K562 (cell line): ENCODE measurements at regions not wholly inside any gene's neighbourhood (a gene's known extent, or its start where the extent isn't known, plus 50 kb on each side); places are given as distances from the start of the nearest gene placed in this dataset.

Experiments used
- ATAC-seq: fragments of 200-7000 bp; cut with Tn5 transposase; 3 replicates; pipeline ENCODE4 v1.9.1; 2020; ENCODE audit warnings: moderate library complexity
- BruUV-seq: library from RNA; stranded (reverse); fragments of 400-500 nt; replicated peaks from 2 replicates; lab custom pipeline; 2021; lab: Mats Ljungman, UMichigan
- CTCF ChIA-PET: fragments of 300-600 bp; formaldehyde crosslinking; extraction: SDS; loops from one replicate; lab custom pipeline; 2021; ENCODE audit warnings: low intra/inter-chr PET ratio; lab: Yijun Ruan, JAX
- POLR2A ChIA-PET: fragments of 300-600, 350-650 bp; sonication (Branson Sonifier 250); formaldehyde crosslinking; extraction: SDS; loops from one replicate; lab custom pipeline; 2021; ENCODE audit warnings: antibody characterized with exemption, inconsistent platforms; lab: Yijun Ruan, JAX
- DNase-seq, 4 experiments: peaks; one replicate each; pipeline versions ENCODE4 v3.0.0 to v3.0.0-alpha.2; 2011 to 2018; ENCODE audit warnings: low spot score in 3 of 4, mixed read lengths in 3 of 4; ENCODE audit errors: extremely low read depth in 1 of 4
- FAIRE-seq: peaks from 2 replicates; lab custom pipeline; 2011; peaks lifted over from hg19 to GRCh38; lab: Jason Lieb, UNC
- H2AFZ ChIP-seq: 2 replicates; pipeline ENCODE4 v1.6.0; 2011; ENCODE audit warnings: low read depth, low read length, control low read depth, inconsistent platforms
- H3K27ac ChIP-seq: fragments of 200-600 bp; 3 replicates; pipeline ENCODE4 v1.8.0; 2011; ENCODE audit warnings: low read depth, mild to moderate bottlenecking, control low read depth, inconsistent platforms, low read length, moderate library complexity, mixed read lengths; ENCODE audit errors: extremely low read depth
- H3K27me3 ChIP-seq, 2 experiments: fragments of 300-600 bp in 1 of 2; 2 replicates in 1 of 2; 3 replicates in 1 of 2; pipeline versions ENCODE4 v1.6.0 to v1.8.0; 2011; ENCODE audit warnings: inconsistent platforms in 2 of 2, low read length in 2 of 2, mild to moderate bottlenecking in 1 of 2, mixed read lengths in 1 of 2, moderate library complexity in 1 of 2; ENCODE audit not compliant: control insufficient read depth in 2 of 2, insufficient read depth in 2 of 2
- H3K36me3 ChIP-seq: fragments of 300-600 bp; 3 replicates; pipeline ENCODE4 v1.8.0; 2011; ENCODE audit warnings: mild to moderate bottlenecking, low read length, inconsistent platforms; ENCODE audit not compliant: control insufficient read depth, insufficient read depth
- H3K4me1 ChIP-seq, 2 experiments: fragments of 200-600 bp in 1 of 2; replicated peaks in 1 of 2; 2 replicates in 1 of 2; 3 replicates in 1 of 2; pipeline versions ENCODE4 v1.5.1 to v1.8.0; 2011; ENCODE audit warnings: inconsistent platforms in 2 of 2, low read length in 2 of 2, mild to moderate bottlenecking in 1 of 2, mixed read lengths in 1 of 2, moderate library complexity in 1 of 2; ENCODE audit not compliant: control insufficient read depth in 2 of 2, insufficient read depth in 2 of 2
- H3K4me2 ChIP-seq: 2 replicates; pipeline ENCODE4 v1.6.1; 2011; ENCODE audit warnings: low read length, control low read depth, inconsistent platforms, mixed read lengths; ENCODE audit not compliant: insufficient read depth
- H3K4me3 ChIP-seq: fragments of 200-600 bp; sonication (generic), shearing (Covaris generic); 2 replicates; pipeline ENCODE4 v1.5.1; 2016; ENCODE audit warnings: control low read depth, inconsistent platforms
- H3K79me2 ChIP-seq: fragments of 200-600 bp; 3 replicates; pipeline ENCODE4 v1.8.0; 2011; ENCODE audit warnings: low read length, inconsistent platforms; ENCODE audit not compliant: control insufficient read depth, insufficient read depth
- H3K9ac ChIP-seq, 2 experiments: 2 replicates each; pipeline versions ENCODE4 v1.6.0 to v1.6.1; 2011; ENCODE audit warnings: low read depth in 2 of 2, low read length in 2 of 2, control low read depth in 1 of 2, inconsistent platforms in 1 of 2, mild to moderate bottlenecking in 1 of 2, mixed read lengths in 1 of 2; ENCODE audit not compliant: insufficient read depth in 1 of 2
- H3K9me1 ChIP-seq: one replicate; pipeline ENCODE4 v1.6.0; 2011; ENCODE audit warnings: inconsistent platforms, mild to moderate bottlenecking, low read length, moderate library complexity; ENCODE audit not compliant: control insufficient read depth, insufficient read depth
- H3K9me3 ChIP-seq: replicated peaks from 2 replicates; pipeline ENCODE4 v1.5.1; 2011; ENCODE audit warnings: low read depth, low read length, inconsistent platforms; ENCODE audit not compliant: control insufficient read depth, insufficient read depth
- H4K20me1 ChIP-seq: replicated peaks from 2 replicates; pipeline ENCODE4 v1.6.1; 2011; ENCODE audit warnings: low read length, inconsistent platforms, mixed read lengths; ENCODE audit not compliant: control insufficient read depth, insufficient read depth
- ATF3 ChIP-seq, 2 experiments: fragments of 450-650 bp in 1 of 2; sonication (generic) in 1 of 2; formaldehyde crosslinking in 1 of 2; IDR thresholded peaks in 1 of 2; conservative IDR thresholded peaks in 1 of 2; 2 replicates each; pipeline versions ENCODE4 v1.6.1 to v1.8.1; 2016 to 2023; ENCODE audit warnings: mild to moderate bottlenecking in 2 of 2, moderate library complexity in 2 of 2, inconsistent platforms in 1 of 2, missing genetic modification reagents in 1 of 2
- HES1 ChIP-seq: fragments of 450-650 bp; IDR thresholded peaks from 2 replicates; pipeline ENCODE4 v1.6.1; 2016; ENCODE audit warnings: low read depth, mild to moderate bottlenecking, moderate library complexity
- IFI16 ChIP-seq: fragments of 250-450 bp; sonication (Bioruptor Pico); IDR thresholded peaks from 2 replicates; pipeline ENCODE4 v2.1.2; 2022; ENCODE audit warnings: mild to moderate bottlenecking, inconsistent platforms
- KAT7 ChIP-seq: sonication (generic); formaldehyde crosslinking; IDR thresholded peaks from 2 replicates; pipeline ENCODE4 v1.8.0; 2022; ENCODE audit warnings: missing genetic modification reagents, mild to moderate bottlenecking, borderline replicate concordance
- L3MBTL2 ChIP-seq: fragments of 450-650 bp; IDR thresholded peaks from 2 replicates; pipeline ENCODE4 v1.6.1; 2016; ENCODE audit warnings: mild to moderate bottlenecking, moderate library complexity
- PTRF ChIP-seq: fragments of 450-650 bp; IDR thresholded peaks from 2 replicates; pipeline ENCODE4 v1.6.1; 2016; ENCODE audit warnings: mild to moderate bottlenecking, missing genetic modification characterization, missing compliant biosample characterization
- REST ChIP-seq, 2 experiments: fragments of 450-650 bp; formaldehyde crosslinking in 1 of 2; IDR thresholded peaks; 2 replicates each; pipeline versions ENCODE4 v1.4.0 to v1.6.1; 2014 to 2020; ENCODE audit warnings: mild to moderate bottlenecking in 2 of 2, borderline replicate concordance in 1 of 2, low read depth in 1 of 2
- TGIF2 ChIP-seq: sonication (generic); formaldehyde crosslinking; IDR thresholded peaks from 2 replicates; pipeline ENCODE4 v1.8.1; 2022; ENCODE audit warnings: mild to moderate bottlenecking, missing genetic modification reagents, moderate library complexity
- WHSC1 ChIP-seq: IDR thresholded peaks from one replicate; pipeline ENCODE4 v1.6.1; 2012; ENCODE audit warnings: low read length, control low read depth, inconsistent platforms
- YBX1 ChIP-seq: fragments of 450-650 bp; IDR thresholded peaks from 2 replicates; pipeline ENCODE4 v1.7.1; 2016; ENCODE audit warnings: mild to moderate bottlenecking
- ZNF212 ChIP-seq: fragments of 450-650 bp; formaldehyde crosslinking; IDR thresholded peaks from 2 replicates; pipeline ENCODE4 v1.4.0; 2020; ENCODE audit warnings: mild to moderate bottlenecking
- ZNF3 ChIP-seq: fragments of 250-450 bp; sonication (Bioruptor Pico); IDR thresholded peaks from 2 replicates; pipeline ENCODE4 v1.5.0; 2021; ENCODE audit warnings: mild to moderate bottlenecking, moderate library complexity
- ZNF384 ChIP-seq: IDR thresholded peaks from 2 replicates; pipeline ENCODE4 v1.6.1; 2012; ENCODE audit warnings: low read depth, low read length, improper control_type of control experiment
- ZNF41 ChIP-seq: fragments of 250-450 bp; sonication (Bioruptor Pico); conservative IDR thresholded peaks from 2 replicates; pipeline ENCODE4 v1.4.0; 2020; ENCODE audit warnings: mild to moderate bottlenecking
- ZNF507 ChIP-seq: conservative IDR thresholded peaks from 2 replicates; pipeline ENCODE4 v1.6.1; 2017; ENCODE audit warnings: missing genetic modification characterization, missing compliant biosample characterization
- ZNF77 ChIP-seq: fragments of 250-450 bp; sonication (Bioruptor Pico); IDR thresholded peaks from 2 replicates; pipeline ENCODE4 v1.5.0; 2020
- WGBS: fragments of 100-300 bp; shearing (Covaris generic); methylation state at CpG from one replicate; pipeline ENCODE4 v1.1.6; 2016; ENCODE audit warnings: low coverage, mixed read lengths; ENCODE audit not compliant: insufficient coverage; ENCODE audit errors: missing lambda C conversion rate; 5-methylcytosine and 5-hydroxymethylcytosine counted together
- in situ Hi-C: fragments of 300-500 bp; cut with MboI; formaldehyde crosslinking; loops from 4 replicates; pipeline ENCODE4 v1.15.0; 2018; ENCODE audit warnings: inconsistent platforms, mixed read lengths
- intact Hi-C: fragments of 100-400 bp; cut with micrococcal nuclease; formaldehyde crosslinking; loops from 2 replicates; pipeline ENCODE4 v1.14.2; 2022

- BruUV-seq: no TSS peak
- CTCF ChIA-PET: no interaction called here
- POLR2A ChIA-PET: no interaction called here
- Histone ChIP-seq H3K27ac (no peak overlapping the region), H3K9ac (no peak overlapping the region), H4K20me1 (no peaks in the 10 kb centered on the region), H3K27me3 (no peaks in the 10 kb centered on the region), H3K4me2 (no peak overlapping the region), H3K9me1 (no peaks in the 10 kb centered on the region), H3K79me2 (no peaks in the 10 kb centered on the region), H2AFZ (no peak overlapping the region), H3K4me3 (no peak overlapping the region), H3K9me3 (no peaks in the 10 kb centered on the region), H3K36me3 (no peaks in the 10 kb centered on the region), H3K4me1 (no peaks in the 10 kb centered on the region)
- in situ Hi-C loops: no loop called here
- FAIRE-seq (no peak), DNase-seq (no peak), ATAC-seq (no peak)
- 0% methylated on average over 8 of the region's 8 CpGs for WGBS
- intact Hi-C loops: no loop called here
- TF ChIP-seq WHSC1 (no peak), L3MBTL2 (no peak), ATF3 (IDR thresholded peaks at IDR 0.05) (no peak), ATF3 (CRISPR knock-in tag; conservative IDR thresholded peaks at IDR 0.05) (no peak), ZNF77 (CRISPR knock-in tag) (no peak), REST (IDR thresholded peaks at IDR 0.05; ENCODE audit: borderline replicate concordance) (no peak), REST (CRISPR knock-in tag; IDR thresholded peaks at IDR 0.05; ENCODE audit: low read depth) (no peak), KAT7 (CRISPR knock-in tag) (no peak), YBX1 (no peak), PTRF (tag) (no peak), HES1 (no peak), IFI16 (CRISPR knock-in tag) (no peak), ZNF212 (CRISPR knock-in tag) (no peak), ZNF3 (CRISPR knock-in tag) (no peak), ZNF384 (no peak), ZNF507 (tag) (no peak), TGIF2 (CRISPR knock-in tag) (no peak), ZNF41 (CRISPR knock-in tag) (no peak)
These were observed 633.7 kb upstream of the SUCLG2 start for GRCh38 chr3:68288085-68288484.
